Loucy (cell line): ENCODE measurements at regions not wholly inside any gene's neighbourhood (a gene's known extent, or its start where the extent isn't known, plus 50 kb on each side); places are given as distances from the start of the nearest gene placed in this dataset.

Source experiments
- CTCF ChIP-seq: fragments of 200-600 bp; sonication (generic); conservative IDR thresholded peaks from 2 replicates; pipeline ENCODE4 v1.5.1; 2014; ENCODE audit warnings: mild to moderate bottlenecking, antibody characterized with exemption, low read length
- EZH2phosphoT487 ChIP-seq: fragments of 200-600 bp; IDR thresholded peaks from 2 replicates; pipeline ENCODE4 v1.6.1; 2018; ENCODE audit warnings: antibody characterized with exemption, mild to moderate bottlenecking, moderate library complexity, borderline replicate concordance

GRCh38 chr4:111136438-111136837 is 513.6 kb upstream of the PITX2 start:
- 0 out of 2 replicates have a peak, but pooled peaks have one; percentile 25 for TF ChIP-seq CTCF
- no peak for TF ChIP-seq EZH2phosphoT487
